Esophagus squamous epithelium (tissue), 5 donors: ENCODE measurements at regions not wholly inside any gene's neighbourhood (a gene's known extent, or its start where the extent isn't known, plus 50 kb on each side); places are given as distances from the start of the nearest gene placed in this dataset.

Source experiments
- DNase-seq: peaks from one replicate; lab custom pipeline; 2025; lab: John Stamatoyannopoulos, UW
- H3K27ac ChIP-seq, 4 donors: fragments of 200-600 bp; sonication (generic); one replicate each; pipeline ENCODE4 v1.5.1; 2016 to 2019; ENCODE audit warnings: mild to moderate bottlenecking in 1 of 4
- H3K27me3 ChIP-seq, 4 donors: fragments of 200-600 bp; sonication (generic); 1 replicate in 3 of 4; 2 replicates in 1 of 4; pipeline versions ENCODE4 v1.5.1 to v1.6.0; 2017 to 2021; ENCODE audit warnings: antibody characterized with exemption in 1 of 4
- H3K36me3 ChIP-seq, 3 donors: fragments of 200-600 bp; sonication (generic); one replicate each; pipeline ENCODE4 v1.5.1; 2016 to 2019
- H3K4me1 ChIP-seq, 3 donors: fragments of 200-600 bp; sonication (generic); one replicate each; pipeline ENCODE4 v1.5.1; 2017 to 2019
- H3K4me3 ChIP-seq, 4 donors: fragments of 200-600 bp; sonication (generic); 1 replicate in 3 of 4; 2 replicates in 1 of 4; pipeline ENCODE4 v1.5.1; 2016 to 2019; ENCODE audit warnings: mild to moderate bottlenecking in 2 of 4, moderate library complexity in 1 of 4
- H3K9me3 ChIP-seq, 3 donors: fragments of 200-600 bp; sonication (generic); one replicate each; pipeline ENCODE4 v1.5.1; 2016 to 2019
- CTCF ChIP-seq, 6 experiments: fragments of 450-650 bp in 4 of 6; fragments of 200-600 bp in 2 of 6; sonication (generic) in 2 of 6; IDR thresholded peaks; one replicate each; pipeline ENCODE4 v1.5.1; 2016 to 2019; ENCODE audit warnings: antibody characterized with exemption in 6 of 6, mild to moderate bottlenecking in 4 of 6, moderate library complexity in 4 of 6
- POLR2A ChIP-seq, 4 donors: fragments of 450-650 bp; IDR thresholded peaks; one replicate each; pipeline ENCODE4 v1.6.1; 2017; ENCODE audit warnings: antibody characterized with exemption in 4 of 4, mild to moderate bottlenecking in 4 of 4, moderate library complexity in 3 of 4
- WGBS, 2 donors: methylation state at CpG; one replicate each; pipeline ENCODE4 v1.1.5; 2018; 5-methylcytosine and 5-hydroxymethylcytosine counted together
- intact Hi-C: fragments of 100-400 bp; cut with DNase I; formaldehyde crosslinking; loops from one replicate; pipeline ENCODE4 v1.15.0; 2022
- donor health status: DM: yes; HTN: yes; CAD: no.

- Histone ChIP-seq H3K9me3 (no peaks in the 10 kb centered on the region), H3K36me3 (no peaks in the 10 kb centered on the region), H3K4me3 (no peak overlapping the region), H3K27me3 (no peaks in the 10 kb centered on the region), H3K27ac (no peak overlapping the region), H3K4me1 (peaks cover 0 to 5% (median 0%) of the 10 kb centered on the region in 3 donors)
- 89% methylated on average over 9 of the region's 9 CpGs for WGBS, 2 donors
- intact Hi-C loops = no loop called here
- TF ChIP-seq CTCF (IDR thresholded peaks at IDR 0.05) = no peak
- TF ChIP-seq POLR2A (IDR thresholded peaks at IDR 0.05) = no peak
- no peak for DNase-seq
Observed at GRCh38 chrX:13419918-13420317, 100.1 kb upstream of the ATXN3L start.

GRCh38 chrX:13419276-13419675, 99.4 kb upstream of the ATXN3L start:
- intact Hi-C loops = no loop called here

GRCh38 chrX:13418126-13419097, 98.6 kb upstream of the ATXN3L start:
- no peaks in the 10 kb centered on the region for H3K9me3 ChIP-seq
- peaks cover 0 to 5% (median 0%) of the 10 kb centered on the region in 3 donors for H3K4me1 ChIP-seq
- no peaks in the 10 kb centered on the region for H3K27me3 ChIP-seq
- H3K27ac ChIP-seq = no peak overlapping the region
- intact Hi-C loops = no loop called here
- WGBS, 2 donors = 44 to 71% methylated on average over 5 to 6 of the region's 8 CpGs
- DNase-seq = no peak
- H3K4me3 ChIP-seq = no peak overlapping the region
- no peaks in the 10 kb centered on the region for H3K36me3 ChIP-seq
- TF ChIP-seq CTCF (IDR thresholded peaks at IDR 0.05) = no peak
- no peak for TF ChIP-seq POLR2A (IDR thresholded peaks at IDR 0.05)

More at GRCh38 chrX:13419276-13419675, 99.4 kb upstream of the ATXN3L start:
- H3K4me3 ChIP-seq = no peak overlapping the region
- H3K36me3 ChIP-seq = no peaks in the 10 kb centered on the region
- H3K27me3 ChIP-seq = no peaks in the 10 kb centered on the region
- WGBS, 2 donors = 74 to 85% methylated on average over 9 of the region's 9 CpGs
- no peaks in the 10 kb centered on the region for H3K9me3 ChIP-seq
- H3K4me1 ChIP-seq = peaks cover 0 to 5% (median 0%) of the 10 kb centered on the region in 3 donors
- TF ChIP-seq POLR2A (IDR thresholded peaks at IDR 0.05) = no peak
- TF ChIP-seq CTCF (IDR thresholded peaks at IDR 0.05) = no peak
- no peak for DNase-seq
- no peak overlapping the region for H3K27ac ChIP-seq

- intact Hi-C loops = no loop called here
- no peak for DNase-seq
- no peak overlapping the region for H3K27ac ChIP-seq
- peaks cover 0 to 5% (median 0%) of the 10 kb centered on the region in 3 donors for H3K4me1 ChIP-seq
- WGBS, 2 donors = 72 to 77% methylated on average over 7 of the region's 7 CpGs
- no peaks in the 10 kb centered on the region for H3K9me3 ChIP-seq
- H3K4me3 ChIP-seq = no peak overlapping the region
- no peaks in the 10 kb centered on the region for H3K27me3 ChIP-seq
- H3K36me3 ChIP-seq = no peaks in the 10 kb centered on the region
- TF ChIP-seq CTCF (IDR thresholded peaks at IDR 0.05) = no peak
- no peak for TF ChIP-seq POLR2A (IDR thresholded peaks at IDR 0.05)
Observed at GRCh38 chrX:13415509-13415908, 95.7 kb upstream of the ATXN3L start.

GRCh38 chrX:13414006-13414647, 94.3 kb upstream of the ATXN3L start:
- TF ChIP-seq CTCF (IDR thresholded peaks at IDR 0.05) (no peak), POLR2A (IDR thresholded peaks at IDR 0.05) (no peak)
- WGBS, 2 donors = 71 to 90% methylated on average over 8 of the region's 8 CpGs
- Histone ChIP-seq H3K4me3 (no peak overlapping the region), H3K36me3 (no peaks in the 10 kb centered on the region), H3K27ac (no peak overlapping the region), H3K9me3 (no peaks in the 10 kb centered on the region), H3K4me1 (no peaks in the 10 kb centered on the region), H3K27me3 (no peaks in the 10 kb centered on the region)
- DNase-seq = no peak
- intact Hi-C loops = no loop called here
